Hematopoietic multipotent progenitor cell treated with erythropoietin and hydrocortisone succinate and interleukin-3 and kit ligand, for 15 days (in vitro differentiated cells): ENCODE measurements at regions not wholly inside any gene's neighbourhood (a gene's known extent, or its start where the extent isn't known, plus 50 kb on each side); places are given as distances from the start of the nearest gene placed in this dataset.
"Not testable (repeated sequence)": the region's sequence is repeated elsewhere in the genome, so short reads cannot be mapped to it uniquely, and the experiment has no call there.

Experiments
- DNase-seq: peaks from one replicate; pipeline ENCODE4 v3.0.0-alpha.2; 2015; ENCODE audit warnings: low spot score

DNA sequence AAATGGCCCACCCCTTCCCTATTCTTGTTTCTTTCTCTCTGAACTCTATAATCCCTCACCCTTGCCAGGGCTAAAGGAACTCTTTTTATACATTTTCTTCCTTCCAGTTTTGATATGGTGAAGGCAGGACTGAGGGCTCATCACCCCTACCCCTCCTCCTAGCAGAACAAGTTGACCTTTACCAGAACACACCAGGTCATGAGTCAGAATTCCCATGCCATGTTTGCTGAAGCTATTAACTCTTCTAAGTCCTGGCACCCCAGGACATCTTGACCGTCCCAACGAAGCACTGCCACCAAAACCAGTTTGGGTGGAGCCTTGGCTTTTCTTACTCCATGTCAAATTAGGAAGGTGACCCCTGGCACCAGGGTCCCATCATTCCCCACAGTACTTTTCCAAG lies 57.5 kb upstream of the DYNLT3 start:
- no peak for DNase-seq

DNA sequence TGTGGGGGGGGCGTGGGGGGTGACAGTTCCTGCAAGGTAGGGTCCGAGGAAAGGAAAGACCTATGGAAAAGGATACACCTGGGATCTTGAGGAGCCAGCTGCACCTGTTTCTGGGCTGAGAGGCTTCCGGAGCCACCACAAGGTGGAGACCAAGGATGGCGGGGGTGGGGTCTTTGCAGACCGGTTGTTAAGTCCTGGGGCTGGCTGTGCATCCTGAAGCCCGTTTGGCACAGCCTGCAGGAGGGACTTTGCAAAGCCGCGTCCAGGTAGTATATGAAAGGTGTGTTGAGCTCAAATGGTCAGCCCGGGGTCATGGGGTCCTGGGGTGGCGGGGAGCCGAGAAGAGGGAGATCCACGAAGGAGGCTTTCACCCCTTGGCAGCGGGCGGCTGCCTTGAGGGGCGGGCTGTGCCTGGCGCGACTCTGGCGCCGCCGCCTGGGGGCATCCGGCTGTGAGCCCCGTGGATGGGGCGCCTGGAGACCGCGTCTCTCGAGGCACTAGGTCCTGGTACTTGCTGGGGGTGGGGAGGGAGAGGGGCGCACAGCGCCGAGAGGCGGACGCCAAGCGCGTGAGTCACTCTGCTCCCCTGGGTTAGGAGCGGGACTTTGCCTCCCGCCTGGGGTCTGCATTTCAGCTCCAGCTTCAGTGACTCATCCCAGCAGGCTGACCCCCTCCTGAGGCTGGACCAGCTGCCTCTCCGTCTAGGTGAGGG lies 58.2 kb upstream of the DYNLT3 start:
- DNase-seq: no peak

DNA sequence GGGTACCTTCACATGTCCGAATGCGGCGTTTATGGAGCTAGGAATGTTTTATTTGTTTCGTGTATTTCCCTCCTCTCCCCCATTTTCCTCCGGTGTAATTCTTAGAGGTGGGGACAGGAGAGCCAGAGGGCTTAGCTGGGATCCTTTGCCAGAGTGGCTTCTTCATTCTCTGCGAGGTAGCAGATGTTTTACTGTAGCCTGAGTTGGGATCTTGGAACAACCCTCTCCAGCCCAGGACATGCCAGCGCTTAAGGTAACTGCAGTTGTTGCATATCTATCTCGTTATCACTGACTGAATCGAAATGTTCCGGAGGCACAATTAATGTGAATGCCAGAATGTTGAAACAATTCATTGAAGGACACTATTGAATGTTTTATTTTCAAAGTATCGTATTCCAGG lies 59.0 kb upstream of the DYNLT3 start:
- no peak for DNase-seq

DNA sequence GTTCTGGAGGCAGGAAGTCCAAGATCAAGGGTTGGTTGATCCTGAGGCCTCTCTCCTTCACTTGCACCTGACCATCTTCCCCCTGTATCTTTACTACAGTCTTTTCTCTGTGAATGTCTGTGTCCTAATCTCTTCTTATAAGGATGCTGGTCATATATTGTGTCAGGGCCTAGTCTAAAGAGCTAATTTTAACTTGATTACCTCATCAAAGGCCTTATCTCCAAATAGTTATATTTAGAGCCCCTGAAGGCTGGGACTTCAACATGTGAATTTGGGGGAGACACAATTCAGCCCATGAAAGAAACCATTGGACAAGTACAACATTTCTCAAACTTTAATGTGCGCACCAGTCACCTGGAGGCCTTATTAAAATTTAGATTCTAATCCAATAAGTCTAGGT lies 62.8 kb upstream of the DYNLT3 start:
- no peak for DNase-seq

DNA sequence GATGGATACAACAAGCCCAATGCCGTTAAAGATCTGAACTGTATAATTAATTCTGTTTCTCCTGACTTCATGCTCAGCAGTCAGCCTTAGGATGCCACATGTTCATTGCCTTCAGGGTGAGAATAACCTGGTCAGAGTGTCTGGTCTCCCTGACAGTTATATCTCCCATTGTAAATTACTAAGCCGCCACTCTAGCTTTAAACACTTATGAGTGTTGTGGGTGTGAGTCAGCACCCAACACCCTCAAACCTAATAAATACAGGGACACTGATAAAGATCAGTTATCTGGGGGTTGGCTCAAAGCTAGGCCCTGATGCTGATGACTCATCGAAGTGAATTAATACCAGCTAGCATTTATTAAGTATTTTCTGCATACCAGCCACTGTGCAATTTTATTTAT lies 64.9 kb upstream of the DYNLT3 start:
- peak; percentile 1 for DNase-seq

DNA sequence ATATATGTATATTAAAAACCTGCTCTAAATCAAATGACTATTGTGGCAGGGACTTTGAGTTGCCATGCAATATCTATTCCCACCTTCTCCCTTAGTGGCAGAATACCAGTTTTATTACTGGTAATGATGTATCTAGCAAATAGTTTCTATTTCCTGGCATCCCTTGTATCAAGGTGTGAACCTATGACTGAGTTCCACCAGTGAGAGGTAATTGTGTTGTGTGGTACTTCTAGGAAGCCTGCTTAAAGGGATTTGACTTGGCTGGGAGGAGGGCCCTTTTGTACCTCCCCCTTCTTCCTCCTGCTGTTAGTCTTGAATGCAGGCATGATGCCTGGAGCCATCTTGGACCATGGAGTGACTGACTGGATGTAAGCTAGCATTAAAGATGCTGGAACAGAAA lies 65.4 kb upstream of the DYNLT3 start:
- DNase-seq: no peak

DNA sequence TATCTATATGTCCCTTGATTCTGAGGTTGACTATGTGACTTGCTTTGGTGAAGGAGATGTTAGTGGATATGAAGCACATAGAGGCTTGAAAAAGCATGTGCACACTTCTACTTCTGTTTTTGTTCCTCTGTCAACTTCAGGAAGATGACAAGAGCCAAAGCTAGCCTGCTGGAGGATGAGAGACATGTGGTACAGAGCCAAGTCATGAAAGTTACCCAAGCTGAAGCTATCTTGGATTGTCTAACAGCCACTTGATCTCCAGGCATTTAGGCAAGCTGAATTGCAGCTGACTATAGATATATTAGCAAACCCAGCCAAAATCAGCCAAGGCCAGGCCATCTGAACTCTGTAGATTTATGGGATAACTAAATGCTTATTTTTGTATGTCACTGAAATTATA lies 70.8 kb upstream of the DYNLT3 start:
- DNase-seq: no peak

DNA sequence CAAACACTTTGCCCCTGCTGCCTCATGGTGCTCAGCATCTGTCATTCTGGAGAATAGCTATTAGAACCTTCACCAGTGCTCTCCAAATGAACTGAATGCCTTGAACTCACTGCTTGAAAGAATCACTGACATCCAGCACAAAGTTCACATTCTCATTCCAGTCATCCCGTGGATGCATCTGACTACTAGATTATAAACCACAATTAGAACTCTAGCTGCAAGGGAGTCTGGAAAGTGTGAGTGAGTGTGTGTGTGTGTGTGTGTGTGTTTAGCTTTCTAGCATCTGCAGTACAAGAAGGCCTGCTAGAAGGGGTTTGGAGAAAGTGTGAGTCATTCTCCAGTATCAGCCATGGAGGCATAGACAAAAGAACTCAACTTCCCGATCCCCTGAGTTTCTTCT lies 71.3 kb upstream of the DYNLT3 start:
- DNase-seq: no peak

DNA sequence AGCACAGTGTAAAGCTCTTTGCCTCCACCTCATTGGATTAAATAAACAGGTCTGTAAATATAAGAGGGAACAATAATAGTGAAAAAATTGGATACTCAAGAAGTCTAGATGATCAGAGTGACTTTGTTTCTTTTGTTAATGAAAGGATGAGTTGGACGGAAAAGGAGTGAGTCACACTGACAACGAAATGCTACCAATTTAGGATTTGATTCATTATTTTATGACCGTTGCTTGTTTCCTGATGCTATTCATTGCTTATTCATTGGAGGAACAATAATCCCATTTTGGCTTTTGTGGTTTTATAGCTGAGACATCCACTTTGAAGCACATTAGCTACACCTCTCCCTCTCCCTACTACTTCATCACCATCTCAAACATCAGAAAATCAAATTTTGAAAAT lies 74.4 kb upstream of the DYNLT3 start:
- DNase-seq: no peak

DNA sequence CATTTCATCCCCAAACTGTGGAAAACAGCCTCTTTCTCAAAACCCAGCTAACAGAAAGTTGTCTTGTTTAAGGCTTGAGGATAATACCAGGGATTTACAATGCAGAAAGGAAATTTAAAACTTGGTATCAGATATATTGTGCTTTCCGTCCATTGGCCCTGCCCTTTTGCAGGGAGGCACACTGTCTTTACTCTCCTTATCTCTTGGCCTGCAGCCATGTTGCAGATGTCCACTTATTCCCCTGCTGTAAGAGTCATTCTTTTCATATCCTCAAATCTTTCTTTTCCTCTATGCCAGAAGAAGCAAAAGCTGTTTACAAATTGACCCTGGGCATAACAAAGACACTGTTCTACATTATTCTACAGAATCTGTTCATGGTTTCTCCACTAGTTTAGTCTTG lies 75.6 kb upstream of the DYNLT3 start:
- DNase-seq: no peak

DNA sequence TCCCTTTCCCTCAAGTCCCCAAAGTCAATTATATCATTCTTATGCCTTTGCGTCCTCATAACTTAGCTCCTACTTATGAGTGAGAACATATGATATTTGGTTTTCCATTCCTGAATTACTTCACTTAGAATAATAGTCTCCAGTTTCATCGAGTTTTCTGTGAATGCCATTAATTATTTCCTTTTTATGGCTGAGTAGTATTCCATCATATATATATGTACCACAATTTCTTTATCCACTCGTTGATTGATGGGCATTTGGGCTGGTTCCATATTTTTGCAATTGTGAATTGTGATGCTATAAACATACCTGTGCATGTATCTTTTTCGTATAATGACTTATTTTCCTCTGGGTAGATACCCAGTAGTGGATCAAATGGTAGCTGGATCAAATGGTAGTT lies 78.4 kb upstream of the DYNLT3 start:
- DNase-seq: not testable (repeated sequence)

DNA sequence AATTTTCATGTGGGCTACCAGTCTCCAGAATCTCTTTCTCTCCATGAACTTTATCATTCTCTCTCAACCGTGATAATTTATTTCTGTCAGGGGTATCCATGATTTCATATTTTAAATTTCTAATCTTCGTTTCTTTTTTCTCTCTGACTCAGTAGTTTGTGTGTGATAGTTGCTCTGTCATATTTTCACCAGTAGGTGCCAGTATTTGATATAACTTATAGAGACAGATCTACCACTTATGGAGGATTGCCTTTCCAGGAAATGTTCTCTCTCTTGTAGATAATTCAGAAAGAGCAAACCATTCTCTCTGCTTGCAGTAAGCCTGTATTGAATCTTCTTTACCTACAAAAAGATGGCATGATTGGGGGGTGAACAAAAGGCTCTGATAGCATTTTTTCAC lies 79.3 kb upstream of the DYNLT3 start:
- DNase-seq: peak; percentile 9

DNA sequence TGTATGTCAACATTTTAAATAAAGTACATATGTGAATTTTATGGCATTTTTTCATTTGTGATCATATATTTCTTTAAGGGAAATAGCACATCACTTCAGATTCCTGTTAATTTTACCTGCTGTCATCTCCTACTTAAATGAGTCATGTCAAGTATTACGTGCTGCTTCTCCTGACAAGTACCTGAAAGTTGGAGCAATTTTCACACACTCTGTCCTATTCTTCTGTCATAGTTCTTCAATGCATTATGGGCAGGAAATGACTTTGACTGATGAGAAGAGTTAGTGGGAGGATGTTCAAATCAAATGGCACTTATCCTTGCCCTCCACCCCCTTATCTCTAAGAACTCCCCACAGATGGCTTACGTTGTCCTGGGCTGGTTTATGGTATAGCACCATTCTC lies 64.2 kb upstream of the SYTL5 start:
- no peak for DNase-seq

DNA sequence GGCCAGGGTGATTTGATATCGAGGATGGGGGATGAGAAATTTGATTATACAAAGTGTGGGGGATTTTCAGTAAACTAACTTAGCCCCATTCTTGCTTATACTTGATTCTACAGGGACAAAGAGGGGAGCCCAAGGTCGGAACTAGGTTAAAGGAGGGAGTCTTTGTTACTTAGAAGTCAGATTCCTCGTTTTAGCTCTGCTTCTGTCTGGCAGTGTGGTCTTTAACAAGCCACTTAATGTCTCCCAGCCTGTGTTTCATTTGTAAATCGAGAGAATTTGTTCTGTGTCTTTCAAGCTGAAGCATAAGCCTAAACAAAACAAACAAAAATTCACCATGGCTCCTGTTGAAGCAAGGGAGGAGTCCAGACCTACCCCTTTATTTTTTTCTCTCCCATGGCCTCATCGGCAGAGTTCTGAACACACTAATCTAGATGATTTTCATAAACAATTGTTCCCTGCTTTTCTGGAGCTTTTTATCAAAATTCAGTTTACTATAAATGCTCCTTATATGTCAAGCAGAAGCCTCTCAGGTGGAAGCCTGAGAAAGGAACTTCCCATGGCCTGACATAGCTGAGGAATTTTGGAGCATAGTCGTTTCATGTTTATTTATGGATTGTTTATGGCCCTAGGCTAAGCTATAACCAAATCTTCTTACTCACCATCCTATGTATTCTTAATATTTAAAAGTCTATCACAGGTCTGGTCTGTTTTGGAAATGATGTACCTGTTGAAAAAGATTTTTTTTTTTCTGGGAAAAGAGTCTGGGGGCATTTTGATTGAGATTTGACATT lies 62.6 kb upstream of the SYTL5 start:
- DNase-seq: no peak

DNA sequence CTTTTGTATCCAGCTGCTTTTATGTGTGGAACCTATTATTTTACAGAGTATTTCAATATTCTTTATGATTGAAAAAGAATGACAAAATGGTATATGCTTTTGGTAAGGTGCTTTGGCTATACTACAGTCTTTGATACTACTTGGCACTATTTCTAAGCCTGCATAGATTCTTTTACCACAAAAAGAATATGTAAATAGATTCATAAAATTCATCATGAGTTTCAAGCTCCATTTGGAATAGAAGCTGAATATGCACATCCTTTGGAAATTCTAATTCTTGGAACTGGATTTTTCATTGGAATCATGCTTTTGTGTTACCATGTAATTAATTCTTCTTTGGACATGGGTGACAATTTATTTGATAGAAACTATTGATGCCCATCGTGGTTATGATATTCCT lies 60.2 kb upstream of the SYTL5 start:
- no peak for DNase-seq

DNA sequence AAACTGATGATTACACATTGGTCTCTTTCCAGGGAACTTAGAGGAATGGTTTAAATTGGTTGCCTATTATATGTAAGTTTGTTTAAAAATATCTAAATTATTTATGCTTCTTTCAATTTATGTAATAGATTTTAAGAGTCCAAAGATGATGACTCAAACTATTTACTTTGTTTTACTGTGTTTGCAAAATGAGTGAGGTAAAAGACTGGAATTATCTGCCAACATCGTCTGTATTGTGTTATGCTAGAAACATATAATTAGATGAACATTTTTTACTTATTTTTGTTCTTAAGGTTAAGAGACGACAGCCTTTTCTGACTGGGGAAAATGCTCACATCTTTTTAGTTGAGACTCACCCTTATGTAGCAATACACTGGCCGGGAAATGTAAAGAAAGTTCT lies 51.1 kb upstream of the SYTL5 start:
- DNase-seq: no peak

DNA sequence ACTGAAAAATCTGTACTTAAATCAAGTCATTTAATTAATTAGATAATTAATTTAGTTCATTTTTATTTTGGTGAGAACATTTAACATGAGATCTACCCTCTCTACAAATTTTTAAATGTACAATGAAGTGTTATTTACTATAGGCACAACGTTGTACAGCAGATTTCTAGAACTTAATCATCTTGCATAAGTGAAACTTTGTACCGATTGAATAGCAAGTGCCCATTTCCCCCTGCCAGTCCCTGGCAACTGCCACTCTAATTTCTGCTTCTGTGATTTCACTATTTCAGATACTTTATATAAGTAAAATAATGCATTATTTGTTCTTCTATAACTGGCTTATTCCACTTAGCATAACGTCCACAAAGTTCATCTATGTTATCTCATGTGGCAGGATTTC lies 50.1 kb upstream of the SYTL5 start:
- DNase-seq: no peak
